Cardiac fibroblast (primary cell): ENCODE measurements at regions not wholly inside any gene's neighbourhood (a gene's known extent, or its start where the extent isn't known, plus 50 kb on each side); places are given as distances from the start of the nearest gene placed in this dataset.

ENCODE experiments used
- DNase-seq, 2 donors: peaks; one replicate each; pipeline versions ENCODE4 v3.0.0 to v3.0.0-alpha.2; 2010; ENCODE audit warnings: low read depth in 2 of 2
- H3K4me3 ChIP-seq, 2 donors: replicated peaks in 1 of 2; 1 replicate in 1 of 2; 2 replicates in 1 of 2; pipeline ENCODE4 v1.5.1; 2011; ENCODE audit warnings: low read depth in 2 of 2, low read length in 2 of 2, mild to moderate bottlenecking in 2 of 2, moderate library complexity in 1 of 2
- CTCF ChIP-seq: IDR thresholded peaks from one replicate; pipeline ENCODE4 v1.5.1; 2011; ENCODE audit warnings: low read depth, mild to moderate bottlenecking, low read length, inconsistent platforms

GRCh38 chr9:25261445-25261844 lies 416.8 kb downstream of the TUSC1 start:
- no peak overlapping the region for H3K4me3 ChIP-seq
- no peak for TF ChIP-seq CTCF
- no peak for DNase-seq

- no peak overlapping the region for H3K4me3 ChIP-seq
- TF ChIP-seq CTCF = no peak
- no peak for DNase-seq
Measured at GRCh38 chr9:25260046-25260445, 418.2 kb downstream of the TUSC1 start.

GRCh38 chr9:25255216-25255615 lies 423.0 kb downstream of the TUSC1 start:
- TF ChIP-seq CTCF = no peak

GRCh38 chr9:25254051-25254450 lies 424.2 kb downstream of the TUSC1 start:
- TF ChIP-seq CTCF = no peak
- H3K4me3 ChIP-seq = no peak overlapping the region
- DNase-seq = no peak

More at GRCh38 chr9:25255216-25255615, 423.0 kb downstream of the TUSC1 start:
- H3K4me3 ChIP-seq = no peak overlapping the region
- no peak for DNase-seq

- no peak overlapping the region for H3K4me3 ChIP-seq
- TF ChIP-seq CTCF = no peak
- DNase-seq = no peak
Measured at GRCh38 chr9:25241421-25241820, 436.8 kb downstream of the TUSC1 start.

GRCh38 chr9:25226901-25227686 lies 451.1 kb downstream of the TUSC1 start:
- no peak for TF ChIP-seq CTCF
- H3K4me3 ChIP-seq = no peak overlapping the region
- DNase-seq = no peak
